H1 (cell line): ENCODE measurements at regions not wholly inside any gene's neighbourhood (a gene's known extent, or its start where the extent isn't known, plus 50 kb on each side); places are given as distances from the start of the nearest gene placed in this dataset.

Experiments
- CTCF ChIA-PET: fragments of 300-600 bp; sonication (Branson Sonifier 250); formaldehyde crosslinking; loops from one replicate; lab custom pipeline; 2021; ENCODE audit not compliant: partially characterized antibody; lab: Charles Lee
- POLR2A ChIA-PET: fragments of 300-600 bp; sonication (Branson Sonifier 250); formaldehyde crosslinking; loops from one replicate; lab custom pipeline; 2021; ENCODE audit warnings: inconsistent platforms; ENCODE audit not compliant: partially characterized antibody; lab: Charles Lee
- DNase-seq, 2 experiments: peaks; one replicate each; pipeline versions ENCODE4 v3.0.0 to v3.0.0-alpha.2; 2010 to 2022; ENCODE audit warnings: low spot score in 2 of 2, low read depth in 1 of 2, mixed read lengths in 1 of 2
- FAIRE-seq: peaks from 2 replicates; lab custom pipeline; 2011; peaks lifted over from hg19 to GRCh38; lab: Jason Lieb, UNC
- H2AFZ ChIP-seq: 2 replicates; pipeline ENCODE4 v1.8.1; 2012; ENCODE audit warnings: low read length, inconsistent platforms
- H2AK5ac ChIP-seq: 2 replicates; pipeline ENCODE4 v1.6.1; 2013; ENCODE audit warnings: low read depth, low read length
- H2BK120ac ChIP-seq: replicated peaks from 2 replicates; pipeline ENCODE3; 2013; ENCODE audit warnings: low read depth, low read length, inconsistent platforms
- H2BK12ac ChIP-seq: 2 replicates; pipeline ENCODE4 v1.6.1; 2013; ENCODE audit warnings: low read depth, low read length
- H2BK15ac ChIP-seq: 2 replicates; pipeline ENCODE4 v1.6.1; 2013; ENCODE audit warnings: low read length
- H2BK20ac ChIP-seq: 2 replicates; pipeline ENCODE4 v1.6.1; 2013; ENCODE audit warnings: low read length
- H2BK5ac ChIP-seq: 2 replicates; pipeline ENCODE4 v1.6.1; 2013; ENCODE audit warnings: low read depth, low read length
- H3K14ac ChIP-seq: 2 replicates; pipeline ENCODE4 v1.6.1; 2013; ENCODE audit warnings: inconsistent platforms; ENCODE audit not compliant: insufficient read length
- H3K18ac ChIP-seq: 2 replicates; pipeline ENCODE4 v1.6.1; 2013; ENCODE audit warnings: low read length; ENCODE audit errors: extremely low read depth
- H3K23ac ChIP-seq: 2 replicates; pipeline ENCODE4 v1.6.1; 2013; ENCODE audit warnings: inconsistent platforms; ENCODE audit not compliant: insufficient read length
- H3K23me2 ChIP-seq: 2 replicates; pipeline ENCODE4 v1.6.1; 2013; ENCODE audit warnings: low read depth, low read length
- H3K27ac ChIP-seq: 2 replicates; pipeline ENCODE4 v1.6.1; 2011; ENCODE audit warnings: low read depth, low read length, inconsistent platforms
- H3K27me3 ChIP-seq, 4 experiments: replicated peaks in 1 of 4; 1 replicate in 1 of 4; 2 replicates in 3 of 4; pipeline versions ENCODE4 v1.6.1 to v1.8.1; 2011 to 2013; ENCODE audit warnings: low read length in 3 of 4, mild to moderate bottlenecking in 3 of 4, inconsistent platforms in 2 of 4, mixed read lengths in 2 of 4, moderate library complexity in 1 of 4; ENCODE audit not compliant: control insufficient read depth in 3 of 4, insufficient read depth in 3 of 4; ENCODE audit errors: extremely low read depth in 1 of 4
- H3K36me3 ChIP-seq, 4 experiments: 2 replicates each; pipeline versions ENCODE4 v1.6.1 to v1.8.1; 2011 to 2013; ENCODE audit warnings: mild to moderate bottlenecking in 4 of 4, low read length in 3 of 4, moderate library complexity in 2 of 4, control low read depth in 1 of 4, inconsistent platforms in 1 of 4; ENCODE audit not compliant: insufficient read depth in 4 of 4, control insufficient read depth in 2 of 4
- H3K4ac ChIP-seq: replicated peaks from 2 replicates; pipeline ENCODE3; 2013; ENCODE audit warnings: low read length, low read depth, mixed read lengths, inconsistent platforms; ENCODE audit not compliant: insufficient read length
- H3K4me1 ChIP-seq, 4 experiments: replicated peaks in 1 of 4; 1 replicate in 1 of 4; 2 replicates in 3 of 4; pipeline versions ENCODE4 v1.6.1 to v1.8.1; 2011 to 2013; ENCODE audit warnings: low read length in 3 of 4, inconsistent platforms in 2 of 4, mixed read lengths in 1 of 4; ENCODE audit not compliant: insufficient read depth in 4 of 4, control insufficient read depth in 3 of 4
- H3K4me2 ChIP-seq, 2 experiments: 2 replicates each; pipeline versions ENCODE4 v1.6.1 to v1.8.1; 2011 to 2013; ENCODE audit warnings: low read depth in 2 of 2, low read length in 2 of 2, control low read depth in 1 of 2, inconsistent platforms in 1 of 2, mild to moderate bottlenecking in 1 of 2; ENCODE audit not compliant: insufficient read depth in 1 of 2
- H3K4me3 ChIP-seq, 4 experiments: fragments of 200-600, 300-600 bp in 1 of 4; sonication (generic), shearing (Covaris generic), sonication (Bioruptor Twin) in 1 of 4; 2 replicates each; pipeline versions ENCODE4 v1.5.1 to v1.8.1; 2011 to 2016; ENCODE audit warnings: low read length in 4 of 4, low read depth in 3 of 4, control low read depth in 2 of 4, inconsistent platforms in 2 of 4, mild to moderate bottlenecking in 2 of 4, mixed read lengths in 1 of 4, moderate library complexity in 1 of 4; ENCODE audit not compliant: insufficient read depth in 2 of 4; ENCODE audit errors: extremely low read depth in 1 of 4
- H3K56ac ChIP-seq: replicated peaks from 2 replicates; pipeline ENCODE3; 2013; ENCODE audit warnings: low read depth, mild to moderate bottlenecking, mixed read lengths, low read length, inconsistent platforms; ENCODE audit not compliant: insufficient read length
- H3K79me1 ChIP-seq: 2 replicates; pipeline ENCODE4 v1.6.1; 2013; ENCODE audit warnings: low read depth, low read length, control low read depth
- H3K79me2 ChIP-seq, 2 experiments: 2 replicates each; pipeline versions ENCODE4 v1.6.1 to v1.8.1; 2012 to 2013; ENCODE audit warnings: low read length in 2 of 2, mild to moderate bottlenecking in 2 of 2, inconsistent platforms in 1 of 2; ENCODE audit not compliant: insufficient read depth in 2 of 2, control insufficient read depth in 1 of 2
- H3K9ac ChIP-seq, 4 experiments: replicated peaks in 1 of 4; 1 replicate in 1 of 4; 2 replicates in 3 of 4; pipeline versions ENCODE4 v1.6.1 to v1.8.1; 2011 to 2013; ENCODE audit warnings: low read depth in 3 of 4, low read length in 3 of 4, control low read depth in 2 of 4, mild to moderate bottlenecking in 2 of 4, moderate library complexity in 2 of 4, inconsistent platforms in 1 of 4; ENCODE audit errors: extremely low read depth in 1 of 4
- H3K9me3 ChIP-seq, 2 experiments: 2 replicates each; pipeline versions ENCODE4 v1.6.1 to v1.8.1; 2012 to 2013; ENCODE audit warnings: mild to moderate bottlenecking in 2 of 2, moderate library complexity in 2 of 2, control low read depth in 1 of 2, inconsistent platforms in 1 of 2, low read depth in 1 of 2, low read length in 1 of 2, mixed read lengths in 1 of 2; ENCODE audit not compliant: insufficient read depth in 2 of 2
- H4K20me1 ChIP-seq, 2 experiments: replicated peaks in 1 of 2; 2 replicates each; pipeline versions ENCODE3 to v1.8.1; 2011 to 2013; ENCODE audit warnings: inconsistent platforms in 2 of 2, low read length in 2 of 2, mild to moderate bottlenecking in 1 of 2; ENCODE audit not compliant: insufficient read depth in 2 of 2, control insufficient read depth in 1 of 2
- H4K5ac ChIP-seq: 2 replicates; pipeline ENCODE4 v1.6.1; 2013; ENCODE audit warnings: low read length, low read depth, mixed read lengths, inconsistent platforms; ENCODE audit not compliant: insufficient read length
- H4K8ac ChIP-seq: 2 replicates; pipeline ENCODE4 v1.8.0; 2013; ENCODE audit warnings: mild to moderate bottlenecking, moderate library complexity, low read length, inconsistent platforms; ENCODE audit not compliant: insufficient read depth; ENCODE audit errors: extremely low read depth
- H4K91ac ChIP-seq: replicated peaks from 2 replicates; pipeline ENCODE3; 2013; ENCODE audit warnings: low read length, mixed read lengths, inconsistent platforms; ENCODE audit not compliant: insufficient read length
- CEBPB ChIP-seq: IDR thresholded peaks from 2 replicates; pipeline ENCODE4 v1.6.1; 2012; ENCODE audit warnings: low read depth, low read length
- CHD2 ChIP-seq: IDR thresholded peaks from 2 replicates; pipeline ENCODE4 v1.6.1; 2012; ENCODE audit warnings: low read length, improper control_type of control experiment
- CTBP2 ChIP-seq: IDR thresholded peaks from 2 replicates; pipeline ENCODE4 v1.7.0; 2011; ENCODE audit warnings: borderline replicate concordance, mild to moderate bottlenecking, moderate library complexity, mixed read lengths, low read length; ENCODE audit not compliant: insufficient read depth, insufficient read length
- EGR1 ChIP-seq: IDR thresholded peaks from 2 replicates; pipeline ENCODE4 v1.6.1; 2011; ENCODE audit warnings: low read depth, low read length, borderline replicate concordance
- HDAC6 ChIP-seq: IDR thresholded peaks from one replicate; pipeline ENCODE4 v1.7.1; 2012; ENCODE audit warnings: low read depth, mild to moderate bottlenecking, inconsistent platforms, low read length, moderate library complexity
- KDM4A ChIP-seq: IDR thresholded peaks from one replicate; pipeline ENCODE4 v1.7.1; 2012; ENCODE audit warnings: low read depth, mild to moderate bottlenecking, moderate library complexity, low read length, inconsistent platforms; ENCODE audit not compliant: severe bottlenecking
- POLR2A ChIP-seq, 2 experiments: IDR thresholded peaks; 1 replicate in 1 of 2; 2 replicates in 1 of 2; pipeline ENCODE4 v1.6.1; 2011; ENCODE audit warnings: low read depth in 2 of 2, low read length in 2 of 2, mild to moderate bottlenecking in 2 of 2; ENCODE audit errors: control extremely low read depth in 1 of 2
- WGBS, 2 experiments: shearing (Covaris generic) in 1 of 2; methylation state at CpG; one replicate each; pipeline versions ENCODE4 v1.1.6 to v1.1.7; 2013 to 2015; ENCODE audit warnings: low lambda C conversion rate in 2 of 2, mixed read lengths in 2 of 2, inconsistent platforms in 1 of 2, low coverage in 1 of 2, missing lambda C conversion rate in 1 of 2; ENCODE audit not compliant: insufficient replicate concordance in 2 of 2, insufficient coverage in 1 of 2, insufficient read length in 1 of 2; ENCODE audit errors: extremely low coverage in 1 of 2, missing lambda C conversion rate in 1 of 2; 5-methylcytosine and 5-hydroxymethylcytosine counted together
- TF ChIP-seq, protein P1 (sequence below), 3 experiments: IDR thresholded peaks; 1 replicate in 2 of 3; 2 replicates in 1 of 3; pipeline versions ENCODE4 v1.5.1 to v1.6.1; 2011; ENCODE audit warnings: low read length in 3 of 3, mild to moderate bottlenecking in 3 of 3, inconsistent platforms in 2 of 3, low read depth in 1 of 3, moderate library complexity in 1 of 3; ENCODE audit not compliant: insufficient read depth in 1 of 3; ENCODE audit errors: control extremely low read depth in 1 of 3

DNA sequence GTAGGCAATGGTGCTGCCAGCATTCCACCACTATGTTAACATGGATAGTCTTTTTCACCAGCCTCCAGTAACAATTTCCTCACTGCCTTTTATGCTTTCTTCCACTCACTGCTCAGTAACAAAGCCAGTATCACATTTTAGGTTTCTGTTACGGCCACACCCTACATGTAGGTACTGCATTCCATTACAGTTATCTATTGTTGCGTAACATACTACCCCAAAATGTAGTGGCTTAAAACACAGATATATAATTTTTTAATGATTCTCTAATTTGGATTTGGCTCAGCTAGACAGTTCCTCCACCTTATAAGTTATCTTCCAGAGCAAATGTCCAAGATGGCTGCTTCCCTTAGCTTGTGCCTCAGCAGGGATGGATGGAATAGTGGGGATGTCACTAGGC, 498.7 kb upstream of the ACVR2A start:
- H4K5ac ChIP-seq = no peak overlapping the region
- 87% methylated on average over 2 of the region's 2 CpGs; no CpG with 5 or more reads in 1 of the 2 experiments for WGBS, 2 experiments
- no peak overlapping the region for H2BK5ac ChIP-seq
- no peak overlapping the region for H3K9ac ChIP-seq
- H2BK12ac ChIP-seq = no peak overlapping the region
- H3K9me3 ChIP-seq = peaks cover 0 to 13% of the 10 kb centered on the region in 2 experiments; a peak in 3 of 4 replicates
- no peaks in the 10 kb centered on the region for H3K23me2 ChIP-seq
- no peak overlapping the region for H4K91ac ChIP-seq
- no peak overlapping the region for H3K14ac ChIP-seq
- no peaks in the 10 kb centered on the region for H3K36me3 ChIP-seq
- H3K4me1 ChIP-seq = no peaks in the 10 kb centered on the region; a peak in 1 of 7 replicates
- no peak for DNase-seq
- H3K23ac ChIP-seq = no peak overlapping the region
- no peaks in the 10 kb centered on the region for H3K79me2 ChIP-seq
- TF ChIP-seq CTBP2 (no peak), KDM4A (no peak), CEBPB (peak; percentile 7; the same call in 1 of the 2 replicates), HDAC6 (no peak), POLR2A (IDR thresholded peaks at IDR 0.05; ENCODE audit: control extremely low read depth in 1 of 2, low read depth in 2 of 2, low read length in 2 of 2) (no peak), CHD2 (no peak), EGR1 (no peak)
- TF ChIP-seq, protein P1, sequence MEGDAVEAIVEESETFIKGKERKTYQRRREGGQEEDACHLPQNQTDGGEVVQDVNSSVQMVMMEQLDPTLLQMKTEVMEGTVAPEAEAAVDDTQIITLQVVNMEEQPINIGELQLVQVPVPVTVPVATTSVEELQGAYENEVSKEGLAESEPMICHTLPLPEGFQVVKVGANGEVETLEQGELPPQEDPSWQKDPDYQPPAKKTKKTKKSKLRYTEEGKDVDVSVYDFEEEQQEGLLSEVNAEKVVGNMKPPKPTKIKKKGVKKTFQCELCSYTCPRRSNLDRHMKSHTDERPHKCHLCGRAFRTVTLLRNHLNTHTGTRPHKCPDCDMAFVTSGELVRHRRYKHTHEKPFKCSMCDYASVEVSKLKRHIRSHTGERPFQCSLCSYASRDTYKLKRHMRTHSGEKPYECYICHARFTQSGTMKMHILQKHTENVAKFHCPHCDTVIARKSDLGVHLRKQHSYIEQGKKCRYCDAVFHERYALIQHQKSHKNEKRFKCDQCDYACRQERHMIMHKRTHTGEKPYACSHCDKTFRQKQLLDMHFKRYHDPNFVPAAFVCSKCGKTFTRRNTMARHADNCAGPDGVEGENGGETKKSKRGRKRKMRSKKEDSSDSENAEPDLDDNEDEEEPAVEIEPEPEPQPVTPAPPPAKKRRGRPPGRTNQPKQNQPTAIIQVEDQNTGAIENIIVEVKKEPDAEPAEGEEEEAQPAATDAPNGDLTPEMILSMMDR (IDR thresholded peaks at IDR 0.05; ENCODE audit: control extremely low read depth in 1 of 3, insufficient read depth in 1 of 3, low read depth in 1 of 3, low read length in 3 of 3) = no peak
- H2AK5ac ChIP-seq = no peak overlapping the region
- H4K20me1 ChIP-seq = no peaks in the 10 kb centered on the region
- H3K27me3 ChIP-seq = no peaks in the 10 kb centered on the region
- H2BK20ac ChIP-seq = no peak overlapping the region
- no peak overlapping the region for H3K18ac ChIP-seq
- H3K4me3 ChIP-seq = no peak overlapping the region
- H2BK120ac ChIP-seq = no peak overlapping the region
- H3K27ac ChIP-seq = no peak overlapping the region
- H3K79me1 ChIP-seq = no peaks in the 10 kb centered on the region
- CTCF ChIA-PET = interaction anchor here (0.9 to 3.2 kb wide), 4 partner anchors 11 to 301 kb away, joined by 3 to 11 read pairs (median 6); no protein-coding TSS in a partner anchor
- FAIRE-seq = no peak
- H3K4ac ChIP-seq = no peak overlapping the region
- no peak overlapping the region for H2BK15ac ChIP-seq
- no peak overlapping the region for H2AFZ ChIP-seq
- POLR2A ChIA-PET = no interaction called here
- H3K4me2 ChIP-seq = no peak overlapping the region
- no peak overlapping the region for H3K56ac ChIP-seq
- H4K8ac ChIP-seq = no peak overlapping the region
